RWPE2 (cell line): ENCODE measurements at regions not wholly inside any gene's neighbourhood (a gene's known extent, or its start where the extent isn't known, plus 50 kb on each side); places are given as distances from the start of the nearest gene placed in this dataset.

ENCODE experiments used
- ATAC-seq: fragments of 200-7000 bp; cut with Tn5 transposase; 3 replicates; pipeline ENCODE4 v1.9.1; 2021; ENCODE audit warnings: low read depth
- DNase-seq: peaks from one replicate; pipeline ENCODE4 v3.0.0-alpha.2; 2020; ENCODE audit warnings: low spot score
- H3K27ac ChIP-seq: fragments of 450-650 bp; 2 replicates; pipeline ENCODE4 v1.5.1; 2017; ENCODE audit warnings: mild to moderate bottlenecking; ENCODE audit not compliant: poor library complexity, severe bottlenecking
- H3K27me3 ChIP-seq: fragments of 250-450 bp; sonication (Bioruptor Pico); 2 replicates; pipeline ENCODE4 v1.5.1; 2021; ENCODE audit warnings: mild to moderate bottlenecking, moderate library complexity; ENCODE audit not compliant: insufficient read depth, poor library complexity, severe bottlenecking
- H3K36me3 ChIP-seq: fragments of 250-450 bp; sonication (Bioruptor Pico); 2 replicates; pipeline ENCODE4 v1.5.1; 2020; ENCODE audit warnings: low read depth, mild to moderate bottlenecking, moderate library complexity
- H3K4me1 ChIP-seq: fragments of 250-450 bp; sonication (Bioruptor Pico); 2 replicates; pipeline ENCODE4 v1.5.1; 2021; ENCODE audit warnings: mild to moderate bottlenecking, moderate library complexity; ENCODE audit not compliant: insufficient read depth, poor library complexity, severe bottlenecking
- H3K4me3 ChIP-seq: fragments of 250-450 bp; sonication (Bioruptor Pico); 2 replicates; pipeline ENCODE4 v1.5.1; 2021; ENCODE audit warnings: mild to moderate bottlenecking, moderate library complexity; ENCODE audit not compliant: severe bottlenecking
- H3K9me3 ChIP-seq: fragments of 250-450 bp; sonication (Bioruptor Pico); 2 replicates; pipeline ENCODE4 v1.5.1; 2021; ENCODE audit warnings: mild to moderate bottlenecking, moderate library complexity; ENCODE audit not compliant: severe bottlenecking
- CTCF ChIP-seq: fragments of 450-650 bp; IDR thresholded peaks from one replicate; pipeline ENCODE4 v1.5.1; 2017; ENCODE audit warnings: mild to moderate bottlenecking, moderate library complexity; ENCODE audit not compliant: poor library complexity, severe bottlenecking

GRCh38 chr10:121313119-121313875 is 284.9 kb downstream of the FGFR2 start:
- H3K27me3 ChIP-seq: no peaks in the 10 kb centered on the region
- no peak overlapping the region for H3K4me3 ChIP-seq
- no peaks in the 10 kb centered on the region for H3K36me3 ChIP-seq
- H3K4me1 ChIP-seq: peaks cover 14% of the 10 kb centered on the region
- DNase-seq (peak; percentile 79), ATAC-seq (peak; percentile 72)
- H3K9me3 ChIP-seq: no peaks in the 10 kb centered on the region
- H3K27ac ChIP-seq: peak overlapping the region; percentile 62
- peak; percentile 37 for TF ChIP-seq CTCF

- Histone ChIP-seq H3K9me3 (peaks cover 5% of the 10 kb centered on the region), H3K36me3 (no peaks in the 10 kb centered on the region), H3K27me3 (no peaks in the 10 kb centered on the region), H3K27ac (no peak overlapping the region), H3K4me1 (peaks cover 14% of the 10 kb centered on the region), H3K4me3 (no peak overlapping the region)
- TF ChIP-seq CTCF: no peak
- ATAC-seq (no peak), DNase-seq (no peak)
Measured at GRCh38 chr10:121316432-121316831, 281.8 kb downstream of the FGFR2 start.

GRCh38 chr10:121317374-121317773 is 280.9 kb downstream of the FGFR2 start:
- no peak for TF ChIP-seq CTCF
- no peaks in the 10 kb centered on the region for H3K36me3 ChIP-seq
- peaks cover 13% of the 10 kb centered on the region for H3K4me1 ChIP-seq
- ATAC-seq (no peak), DNase-seq (no peak)
- no peaks in the 10 kb centered on the region for H3K27me3 ChIP-seq
- peaks cover 5% of the 10 kb centered on the region for H3K9me3 ChIP-seq
- no peak overlapping the region for H3K27ac ChIP-seq
- H3K4me3 ChIP-seq: no peak overlapping the region

GRCh38 chr10:121322046-121322445 is 276.2 kb downstream of the FGFR2 start:
- H3K9me3 ChIP-seq: peaks cover 5% of the 10 kb centered on the region
- H3K27ac ChIP-seq: no peak overlapping the region
- ATAC-seq: no peak
- no peak for DNase-seq
- peaks cover 27% of the 10 kb centered on the region for H3K4me1 ChIP-seq
- H3K27me3 ChIP-seq: no peaks in the 10 kb centered on the region
- H3K4me3 ChIP-seq: no peak overlapping the region
- TF ChIP-seq CTCF: no peak
- H3K36me3 ChIP-seq: no peaks in the 10 kb centered on the region

GRCh38 chr10:121322776-121323175 is 275.5 kb downstream of the FGFR2 start:
- Histone ChIP-seq H3K9me3 (peaks cover 5% of the 10 kb centered on the region), H3K27me3 (no peaks in the 10 kb centered on the region), H3K4me3 (no peak overlapping the region), H3K4me1 (peaks cover 28% of the 10 kb centered on the region), H3K36me3 (no peaks in the 10 kb centered on the region), H3K27ac (peak overlapping the region; percentile 93)
- TF ChIP-seq CTCF: no peak
- no peak for DNase-seq
- no peak for ATAC-seq
